ENCODE measurements at regions not wholly inside any gene's neighbourhood (a gene's known extent, or its start where the extent isn't known, plus 50 kb on each side); places are given as distances from the start of the nearest gene placed in this dataset.

DNA sequence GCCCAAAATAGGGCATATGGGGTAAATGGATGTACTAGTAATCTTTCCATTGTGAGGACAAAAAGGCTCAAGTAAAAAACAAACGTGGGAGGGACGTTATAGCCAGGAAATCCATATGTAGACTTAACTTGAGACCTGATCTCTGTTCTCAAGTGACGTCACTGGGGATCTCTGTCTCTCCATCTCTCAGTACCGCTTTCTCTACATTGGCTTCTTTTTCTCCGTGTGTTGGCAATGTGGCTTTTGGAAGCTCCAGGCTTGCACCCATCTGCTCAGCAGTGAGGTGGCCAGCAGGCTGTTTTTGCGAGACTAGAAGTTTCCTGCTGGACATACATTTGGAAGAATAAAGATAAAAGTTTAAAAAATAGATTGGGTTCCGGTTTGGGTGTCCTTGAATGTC, 66.0 kb upstream of the NRXN3 start:
- Histone ChIP-seq H3K27ac (no peak overlapping the region), H3K4me2 (no peak overlapping the region), H3K36me3 (replicated peaks; ENCODE audit: insufficient read depth, low read depth) (no peaks in the 10 kb centered on the region), H3K4me3 (no peak overlapping the region), H2AFZ (no peak overlapping the region), H3K9me2 (replicated peaks; ENCODE audit: insufficient read depth) (no peaks in the 10 kb centered on the region), H3K4me1 (ENCODE audit: insufficient read depth) (no peaks in the 10 kb centered on the region), H4K20me1 (ENCODE audit: insufficient read depth, poor library complexity, severe bottlenecking) (no peaks in the 10 kb centered on the region), H3K27me3 (no peaks in the 10 kb centered on the region), H3K79me2 (no peaks in the 10 kb centered on the region), H3K9me3 (ENCODE audit: low read depth) (no peaks in the 10 kb centered on the region)
- no peak for DNase-seq (ENCODE audit: low spot score)
- WGBS (ENCODE audit: low lambda C conversion rate, missing lambda C conversion rate): 80% methylated on average over 7 of the region's 7 CpGs
- TF ChIP-seq, protein P1, sequence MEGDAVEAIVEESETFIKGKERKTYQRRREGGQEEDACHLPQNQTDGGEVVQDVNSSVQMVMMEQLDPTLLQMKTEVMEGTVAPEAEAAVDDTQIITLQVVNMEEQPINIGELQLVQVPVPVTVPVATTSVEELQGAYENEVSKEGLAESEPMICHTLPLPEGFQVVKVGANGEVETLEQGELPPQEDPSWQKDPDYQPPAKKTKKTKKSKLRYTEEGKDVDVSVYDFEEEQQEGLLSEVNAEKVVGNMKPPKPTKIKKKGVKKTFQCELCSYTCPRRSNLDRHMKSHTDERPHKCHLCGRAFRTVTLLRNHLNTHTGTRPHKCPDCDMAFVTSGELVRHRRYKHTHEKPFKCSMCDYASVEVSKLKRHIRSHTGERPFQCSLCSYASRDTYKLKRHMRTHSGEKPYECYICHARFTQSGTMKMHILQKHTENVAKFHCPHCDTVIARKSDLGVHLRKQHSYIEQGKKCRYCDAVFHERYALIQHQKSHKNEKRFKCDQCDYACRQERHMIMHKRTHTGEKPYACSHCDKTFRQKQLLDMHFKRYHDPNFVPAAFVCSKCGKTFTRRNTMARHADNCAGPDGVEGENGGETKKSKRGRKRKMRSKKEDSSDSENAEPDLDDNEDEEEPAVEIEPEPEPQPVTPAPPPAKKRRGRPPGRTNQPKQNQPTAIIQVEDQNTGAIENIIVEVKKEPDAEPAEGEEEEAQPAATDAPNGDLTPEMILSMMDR (IDR thresholded peaks at IDR 0.05; ENCODE audit: poor library complexity): no peak
- TF ChIP-seq EZH2phosphoT487 (IDR thresholded peaks at IDR 0.05; ENCODE audit: low read depth, severe bottlenecking, unreplicated experiment) (no peak), EZH2 (IDR thresholded peaks at IDR 0.05; ENCODE audit: borderline replicate concordance) (no peak)

DNA sequence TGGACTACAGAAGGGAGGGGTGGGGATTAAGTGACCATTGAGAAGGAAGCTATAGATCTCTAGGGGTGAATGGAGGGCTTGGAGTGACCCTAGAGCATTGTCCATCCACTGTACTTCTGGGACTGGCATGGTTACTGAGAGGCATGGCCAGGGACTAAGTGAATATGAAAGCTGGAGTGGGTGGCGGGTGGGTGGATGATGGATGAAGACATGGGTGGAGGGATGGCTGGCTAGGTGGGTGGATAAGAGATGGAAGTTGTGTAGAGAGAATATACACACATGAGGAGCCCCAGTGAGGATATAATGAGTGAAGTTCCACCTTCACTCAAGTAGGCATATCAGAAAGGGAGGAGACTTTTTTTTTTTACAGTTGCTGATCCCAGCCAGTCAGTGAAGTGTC, 65.5 kb upstream of the NRXN3 start:
- Histone ChIP-seq H3K79me2 (no peaks in the 10 kb centered on the region), H3K27me3 (no peaks in the 10 kb centered on the region), H3K4me1 (ENCODE audit: insufficient read depth) (no peaks in the 10 kb centered on the region), H3K4me3 (no peak overlapping the region), H3K4me2 (no peak overlapping the region), H3K27ac (no peak overlapping the region), H4K20me1 (ENCODE audit: insufficient read depth, poor library complexity, severe bottlenecking) (no peaks in the 10 kb centered on the region), H3K9me2 (replicated peaks; ENCODE audit: insufficient read depth) (no peaks in the 10 kb centered on the region), H3K9me3 (ENCODE audit: low read depth) (no peaks in the 10 kb centered on the region), H2AFZ (no peak overlapping the region), H3K36me3 (replicated peaks; ENCODE audit: insufficient read depth, low read depth) (no peaks in the 10 kb centered on the region)
- WGBS (ENCODE audit: low lambda C conversion rate, missing lambda C conversion rate): 89% methylated on average over 1 of the region's 1 CpG
- no peak for DNase-seq (ENCODE audit: low spot score)
- TF ChIP-seq EZH2 (IDR thresholded peaks at IDR 0.05; ENCODE audit: borderline replicate concordance): no peak
- TF ChIP-seq, protein P1 (IDR thresholded peaks at IDR 0.05; ENCODE audit: poor library complexity): no peak
- TF ChIP-seq EZH2phosphoT487 (IDR thresholded peaks at IDR 0.05; ENCODE audit: low read depth, severe bottlenecking, unreplicated experiment): no peak

DNA sequence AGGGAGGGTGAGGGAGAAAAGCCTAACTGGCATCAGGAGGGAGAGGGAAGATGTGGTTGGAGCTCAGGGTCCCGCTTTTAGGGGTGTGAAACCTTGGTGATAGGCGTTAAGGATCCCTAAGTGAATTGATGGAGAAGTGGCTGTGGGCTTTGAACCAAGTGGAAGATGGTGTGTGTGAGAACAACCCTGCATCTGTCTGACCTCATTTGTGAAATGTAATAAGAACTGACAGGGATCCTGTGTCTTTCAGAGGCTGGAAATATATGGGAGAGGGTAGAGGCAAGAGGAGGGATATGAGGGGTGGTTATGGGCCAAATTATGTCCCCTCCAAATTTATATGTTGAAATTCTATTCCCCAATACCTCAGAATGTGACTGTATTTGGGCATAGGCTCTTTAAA, 63.8 kb upstream of the NRXN3 start:
- H4K20me1 ChIP-seq (ENCODE audit: insufficient read depth, poor library complexity, severe bottlenecking): no peaks in the 10 kb centered on the region
- no peaks in the 10 kb centered on the region for H3K36me3 ChIP-seq (replicated peaks; ENCODE audit: insufficient read depth, low read depth)
- H3K79me2 ChIP-seq: no peaks in the 10 kb centered on the region
- H3K27me3 ChIP-seq: no peaks in the 10 kb centered on the region
- 74% methylated on average over 2 of the region's 2 CpGs for WGBS (ENCODE audit: low lambda C conversion rate, missing lambda C conversion rate)
- H3K4me1 ChIP-seq (ENCODE audit: insufficient read depth): no peaks in the 10 kb centered on the region
- H3K4me3 ChIP-seq: no peak overlapping the region
- no peaks in the 10 kb centered on the region for H3K9me2 ChIP-seq (replicated peaks; ENCODE audit: insufficient read depth)
- no peak for DNase-seq (ENCODE audit: low spot score)
- no peak overlapping the region for H3K27ac ChIP-seq
- H3K4me2 ChIP-seq: no peak overlapping the region
- TF ChIP-seq EZH2 (IDR thresholded peaks at IDR 0.05; ENCODE audit: borderline replicate concordance): no peak
- TF ChIP-seq EZH2phosphoT487 (IDR thresholded peaks at IDR 0.05; ENCODE audit: low read depth, severe bottlenecking, unreplicated experiment): no peak
- TF ChIP-seq, protein P1 (IDR thresholded peaks at IDR 0.05; ENCODE audit: poor library complexity): no peak
- H3K9me3 ChIP-seq (ENCODE audit: low read depth): no peaks in the 10 kb centered on the region
- H2AFZ ChIP-seq: no peak overlapping the region

DNA sequence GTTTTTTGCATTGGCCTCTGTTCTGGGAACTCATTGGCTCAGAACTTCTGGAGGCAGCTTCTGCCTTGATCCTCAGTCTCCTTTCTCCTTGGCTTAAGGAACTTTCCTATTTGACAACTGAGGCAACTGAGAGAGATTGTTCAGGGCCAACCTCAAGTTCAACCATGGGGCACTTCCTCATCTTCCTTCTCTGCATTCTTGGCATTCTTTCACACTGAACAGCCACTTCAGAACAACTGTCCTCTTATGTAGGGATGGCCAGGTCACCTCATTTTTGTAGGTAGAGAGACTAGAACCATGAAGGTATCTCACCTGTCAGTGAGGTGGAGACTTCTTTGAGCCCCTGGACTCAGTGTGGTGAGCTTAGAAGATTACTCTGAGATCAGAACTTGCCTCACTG, 63.0 kb upstream of the NRXN3 start:
- H3K27ac ChIP-seq: no peak overlapping the region
- DNase-seq (ENCODE audit: low spot score): no peak
- no peak overlapping the region for H3K4me2 ChIP-seq
- no peak overlapping the region for H2AFZ ChIP-seq
- no peaks in the 10 kb centered on the region for H3K4me1 ChIP-seq (ENCODE audit: insufficient read depth)
- H3K9me3 ChIP-seq (ENCODE audit: low read depth): no peaks in the 10 kb centered on the region
- no peaks in the 10 kb centered on the region for H3K9me2 ChIP-seq (replicated peaks; ENCODE audit: insufficient read depth)
- no peaks in the 10 kb centered on the region for H3K36me3 ChIP-seq (replicated peaks; ENCODE audit: insufficient read depth, low read depth)
- TF ChIP-seq, protein P1 (IDR thresholded peaks at IDR 0.05; ENCODE audit: poor library complexity): no peak
- TF ChIP-seq EZH2 (IDR thresholded peaks at IDR 0.05; ENCODE audit: borderline replicate concordance) (no peak), EZH2phosphoT487 (IDR thresholded peaks at IDR 0.05; ENCODE audit: low read depth, severe bottlenecking, unreplicated experiment) (no peak)
- H3K79me2 ChIP-seq: no peaks in the 10 kb centered on the region
- no peak overlapping the region for H3K4me3 ChIP-seq
- no peaks in the 10 kb centered on the region for H3K27me3 ChIP-seq
- no peaks in the 10 kb centered on the region for H4K20me1 ChIP-seq (ENCODE audit: insufficient read depth, poor library complexity, severe bottlenecking)

Measured in hepatocyte (in vitro differentiated cells).